NOMO-1 treated with DMSO at 0.1 percent for 48 hours (cell line): ENCODE measurements at regions not wholly inside any gene's neighbourhood (a gene's known extent, or its start where the extent isn't known, plus 50 kb on each side); places are given as distances from the start of the nearest gene placed in this dataset.
"Not testable (repeated sequence)": the region's sequence is repeated elsewhere in the genome, so short reads cannot be mapped to it uniquely, and the experiment has no call there.

Experiments used
- DNase-seq: peaks from one replicate; lab custom pipeline; 2025; ENCODE audit not compliant: unreplicated experiment; lab: John Stamatoyannopoulos, UW

- no peak for DNase-seq
Observed at GRCh38 chr13:65236841-65237418, 1993.2 kb downstream of the PCDH9 start.

GRCh38 chr13:65217471-65217995 is 2012.6 kb downstream of the PCDH9 start:
- no peak for DNase-seq

GRCh38 chr13:65202845-65203244 is 2027.3 kb downstream of the PCDH9 start:
- not testable (repeated sequence) for DNase-seq

- DNase-seq: no peak
Observed at GRCh38 chr13:65188721-65189120, 2041.4 kb downstream of the PCDH9 start.

- DNase-seq: no peak
Observed at GRCh38 chr13:65168026-65168425, 2062.1 kb downstream of the PCDH9 start.

- DNase-seq: no peak
Observed at GRCh38 chr13:65166675-65167074, 2063.5 kb downstream of the PCDH9 start.

- DNase-seq: no peak
Observed at GRCh38 chr13:65159803-65160202, 2070.3 kb downstream of the PCDH9 start.

GRCh38 chr13:65155861-65156260 is 2074.3 kb downstream of the PCDH9 start:
- DNase-seq: no peak

- DNase-seq: no peak
Observed at GRCh38 chr13:65154661-65155447, 2075.3 kb downstream of the PCDH9 start.

- no peak for DNase-seq
Observed at GRCh38 chr13:65149687-65150086, 2080.4 kb downstream of the PCDH9 start.

GRCh38 chr13:65143920-65144319 is 2086.2 kb downstream of the PCDH9 start:
- no peak for DNase-seq

GRCh38 chr13:65133094-65133493 is 2097.0 kb downstream of the PCDH9 start:
- no peak for DNase-seq

- no peak for DNase-seq
Observed at GRCh38 chr13:65125236-65125635, 2104.9 kb downstream of the PCDH9 start.

GRCh38 chr13:65112531-65112941 is 2117.6 kb downstream of the PCDH9 start:
- DNase-seq: no peak

- no peak for DNase-seq
Observed at GRCh38 chr13:65112123-65112522, 2118.0 kb downstream of the PCDH9 start.

GRCh38 chr13:65111223-65111622 is 2118.9 kb downstream of the PCDH9 start:
- DNase-seq: no peak

GRCh38 chr13:65104436-65104835 is 2125.7 kb downstream of the PCDH9 start:
- not testable (repeated sequence) for DNase-seq

GRCh38 chr13:65103351-65103750 is 2126.8 kb downstream of the PCDH9 start:
- no peak for DNase-seq

- DNase-seq: no peak
Observed at GRCh38 chr13:65095161-65096082, 2134.7 kb downstream of the PCDH9 start.

- no peak for DNase-seq
Observed at GRCh38 chr13:65093357-65093756, 2136.8 kb downstream of the PCDH9 start.

- DNase-seq: no peak
Observed at GRCh38 chr13:65091031-65091430, 2139.1 kb downstream of the PCDH9 start.
